ENCODE measurements at regions not wholly inside any gene's neighbourhood (a gene's known extent, or its start where the extent isn't known, plus 50 kb on each side); places are given as distances from the start of the nearest gene placed in this dataset.

DNA sequence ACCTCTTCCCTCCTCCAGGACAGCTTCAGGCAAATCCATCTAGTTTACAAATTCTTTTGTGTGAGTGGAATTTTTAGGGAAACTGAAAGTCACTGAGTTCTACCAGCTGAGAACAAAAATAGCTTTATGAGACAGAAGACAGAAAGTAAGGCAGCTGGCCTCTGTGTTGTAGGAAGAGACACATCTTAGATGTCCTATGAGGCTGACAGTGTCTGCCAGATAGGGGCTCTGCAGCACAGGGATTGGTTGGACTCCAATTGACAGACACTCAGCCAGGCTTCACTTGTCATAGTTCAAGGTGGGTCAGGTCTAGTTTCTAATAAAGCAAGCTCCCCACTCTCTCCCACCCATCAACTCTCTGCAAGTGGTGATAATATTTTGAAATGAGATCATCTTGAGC, 574.9 kb downstream of the CCSER2 start:
- TF ChIP-seq TARDBP (IDR thresholded peaks at IDR 0.05) (no peak), NFRKB (IDR thresholded peaks at IDR 0.05) (no peak), FOXA1 (IDR thresholded peaks at IDR 0.05) (no peak), BHLHE40 (IDR thresholded peaks at IDR 0.05; ENCODE audit: borderline replicate concordance) (no peak), FOXK2 (IDR thresholded peaks at IDR 0.05) (no peak), FOXM1 (IDR thresholded peaks at IDR 0.05; ENCODE audit: borderline replicate concordance) (no peak), ARNT (IDR thresholded peaks at IDR 0.05) (no peak), CTBP1 (IDR thresholded peaks at IDR 0.05; ENCODE audit: borderline replicate concordance) (no peak), SP1 (IDR thresholded peaks at IDR 0.05) (no peak), LEF1 (IDR thresholded peaks at IDR 0.05; ENCODE audit: borderline replicate concordance) (no peak), SUZ12 (IDR thresholded peaks at IDR 0.05) (no peak), L3MBTL2 (conservative IDR thresholded peaks at IDR 0.05) (no peak)
- TF ChIP-seq, protein P1, sequence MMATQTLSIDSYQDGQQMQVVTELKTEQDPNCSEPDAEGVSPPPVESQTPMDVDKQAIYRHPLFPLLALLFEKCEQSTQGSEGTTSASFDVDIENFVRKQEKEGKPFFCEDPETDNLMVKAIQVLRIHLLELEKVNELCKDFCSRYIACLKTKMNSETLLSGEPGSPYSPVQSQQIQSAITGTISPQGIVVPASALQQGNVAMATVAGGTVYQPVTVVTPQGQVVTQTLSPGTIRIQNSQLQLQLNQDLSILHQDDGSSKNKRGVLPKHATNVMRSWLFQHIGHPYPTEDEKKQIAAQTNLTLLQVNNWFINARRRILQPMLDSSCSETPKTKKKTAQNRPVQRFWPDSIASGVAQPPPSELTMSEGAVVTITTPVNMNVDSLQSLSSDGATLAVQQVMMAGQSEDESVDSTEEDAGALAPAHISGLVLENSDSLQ (IDR thresholded peaks at IDR 0.05) = no peak

Measured in HEK293T (cell line).